ENCODE measurements at regions not wholly inside any gene's neighbourhood (a gene's known extent, or its start where the extent isn't known, plus 50 kb on each side); places are given as distances from the start of the nearest gene placed in this dataset.

- DNase-seq = no peak
Observed at GRCh38 chr22:48205161-48205560, 1442.7 kb downstream of the TBC1D22A start.

GRCh38 chr22:48204296-48204695 is 1441.8 kb downstream of the TBC1D22A start:
- no peak for DNase-seq

GRCh38 chr22:48199667-48200066 is 1437.2 kb downstream of the TBC1D22A start:
- no peak for DNase-seq

- no peak for DNase-seq
Observed at GRCh38 chr22:48198489-48199459, 1436.3 kb downstream of the TBC1D22A start.

GRCh38 chr22:48197189-48197690 is 1434.8 kb downstream of the TBC1D22A start:
- no peak for DNase-seq

GRCh38 chr22:48192920-48193319 is 1430.5 kb downstream of the TBC1D22A start:
- DNase-seq = no peak

- DNase-seq = no peak
Observed at GRCh38 chr22:48192071-48192470, 1429.6 kb downstream of the TBC1D22A start.

GRCh38 chr22:48188231-48188721 is 1425.8 kb downstream of the TBC1D22A start:
- DNase-seq = no peak

GRCh38 chr22:48187356-48187755 is 1424.9 kb downstream of the TBC1D22A start:
- no peak for DNase-seq

GRCh38 chr22:48186146-48186790 is 1423.8 kb downstream of the TBC1D22A start:
- DNase-seq = no peak

GRCh38 chr22:48185071-48186055 is 1422.9 kb downstream of the TBC1D22A start:
- DNase-seq = no peak

GRCh38 chr22:48182846-48183805 is 1420.7 kb downstream of the TBC1D22A start:
- DNase-seq = no peak

- DNase-seq = no peak
Observed at GRCh38 chr22:48182031-48182430, 1419.6 kb downstream of the TBC1D22A start.

- DNase-seq = no peak
Observed at GRCh38 chr22:48181263-48181955, 1419.0 kb downstream of the TBC1D22A start.

GRCh38 chr22:48180631-48181030 is 1418.2 kb downstream of the TBC1D22A start:
- no peak for DNase-seq

GRCh38 chr22:48179571-48180546 is 1417.4 kb downstream of the TBC1D22A start:
- DNase-seq = no peak

- DNase-seq = no peak
Observed at GRCh38 chr22:48178536-48178935, 1416.1 kb downstream of the TBC1D22A start.

GRCh38 chr22:48177631-48178030 is 1415.2 kb downstream of the TBC1D22A start:
- no peak for DNase-seq

- DNase-seq = no peak
Observed at GRCh38 chr22:48175721-48176120, 1413.3 kb downstream of the TBC1D22A start.
